Dendritic cell treated with granulocyte-macrophage colony-stimulating factor and Interleukin-4, amounts not matched to agents 40 ng/mL and 50 ng/mL, for 4 days (primary cell): ENCODE measurements at regions not wholly inside any gene's neighbourhood (a gene's known extent, or its start where the extent isn't known, plus 50 kb on each side); places are given as distances from the start of the nearest gene placed in this dataset.
"Not testable (repeated sequence)": the region's sequence is repeated elsewhere in the genome, so short reads cannot be mapped to it uniquely, and the experiment has no call there.

ENCODE experiments used
- H3K27ac Mint-ChIP-seq: one replicate; pipeline ENCODE4 v1.8.0; 2022; ENCODE audit warnings: mild to moderate bottlenecking, mixed read lengths
- H3K27me3 Mint-ChIP-seq: one replicate; pipeline ENCODE4 v1.8.0; 2022; ENCODE audit warnings: mild to moderate bottlenecking, mixed read lengths
- H3K36me3 Mint-ChIP-seq: one replicate; pipeline ENCODE4 v1.8.0; 2022; ENCODE audit warnings: low read depth, mixed read lengths
- H3K4me1 Mint-ChIP-seq: one replicate; pipeline ENCODE4 v1.8.0; 2022; ENCODE audit warnings: low read depth, mixed read lengths
- H3K4me3 Mint-ChIP-seq: one replicate; pipeline ENCODE4 v1.8.0; 2022; ENCODE audit warnings: mild to moderate bottlenecking, moderate library complexity, mixed read lengths
- H3K9me3 Mint-ChIP-seq: one replicate; pipeline ENCODE4 v1.8.0; 2022; ENCODE audit warnings: mixed read lengths
- intact Hi-C: fragments of 100-400 bp; cut with micrococcal nuclease; formaldehyde crosslinking; loops from one replicate; pipeline ENCODE4 v1.15.0; 2022

GRCh38 chr4:115562506-115562905, 449.1 kb upstream of the NDST4 start:
- no peak overlapping the region for H3K27ac Mint-ChIP-seq
- intact Hi-C loops = no loop called here
- H3K9me3 Mint-ChIP-seq = no peaks in the 10 kb centered on the region
- no peak overlapping the region for H3K4me3 Mint-ChIP-seq
- H3K4me1 Mint-ChIP-seq = no peaks in the 10 kb centered on the region
- no peaks in the 10 kb centered on the region for H3K27me3 Mint-ChIP-seq
- H3K36me3 Mint-ChIP-seq = no peaks in the 10 kb centered on the region

DNA sequence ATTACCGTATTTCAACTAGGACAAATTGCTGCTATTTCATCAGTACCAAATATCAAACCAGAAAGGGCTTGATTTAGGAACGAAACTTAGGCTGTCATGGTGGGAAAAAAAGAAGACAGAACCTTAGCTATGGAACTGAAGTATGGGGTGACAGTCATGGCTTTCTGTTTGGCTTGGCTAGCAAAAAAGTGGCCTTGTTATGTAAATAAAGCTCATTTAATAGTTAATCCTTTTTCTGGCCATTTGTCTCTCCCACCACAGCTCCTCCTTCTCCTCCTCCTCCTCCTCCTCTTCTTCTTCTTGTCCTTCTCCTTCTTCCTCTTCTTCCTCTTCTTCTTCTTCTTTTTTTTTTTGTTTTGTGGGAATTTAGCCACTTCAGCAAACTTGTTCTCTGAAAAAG, 434.7 kb upstream of the NDST4 start:
- no peaks in the 10 kb centered on the region for H3K27me3 Mint-ChIP-seq
- no peak overlapping the region for H3K4me3 Mint-ChIP-seq
- intact Hi-C loops = no loop called here
- H3K27ac Mint-ChIP-seq = no peak overlapping the region
- H3K36me3 Mint-ChIP-seq = no peaks in the 10 kb centered on the region
- no peaks in the 10 kb centered on the region for H3K4me1 Mint-ChIP-seq
- peaks cover 8% of the 10 kb centered on the region for H3K9me3 Mint-ChIP-seq

DNA sequence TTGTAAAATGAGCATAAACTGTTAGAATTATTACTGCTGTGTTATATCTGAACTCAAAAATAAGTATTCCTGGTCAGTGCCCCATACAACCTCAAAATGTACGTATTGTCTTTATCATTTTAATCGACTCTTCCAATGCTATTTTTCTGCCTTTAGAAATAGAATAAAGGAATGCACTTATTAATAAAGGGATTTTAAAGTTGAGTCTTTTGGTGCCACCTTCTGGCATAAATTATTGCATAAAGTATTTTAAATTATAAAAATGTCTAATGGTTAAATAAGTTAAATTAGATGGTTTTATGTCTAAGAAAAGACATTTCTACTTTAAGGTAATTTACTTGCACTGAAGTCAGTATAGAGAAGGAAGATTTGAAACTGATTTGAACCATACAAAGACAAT, 424.0 kb upstream of the NDST4 start:
- intact Hi-C loops = loop anchor here (2.0 kb wide), 2 partner anchors 303 to 447 kb away; no protein-coding TSS in a partner anchor
- no peaks in the 10 kb centered on the region for H3K4me1 Mint-ChIP-seq
- H3K4me3 Mint-ChIP-seq = no peak overlapping the region
- H3K27me3 Mint-ChIP-seq = no peaks in the 10 kb centered on the region
- no peaks in the 10 kb centered on the region for H3K36me3 Mint-ChIP-seq
- no peak overlapping the region for H3K27ac Mint-ChIP-seq
- no peaks in the 10 kb centered on the region for H3K9me3 Mint-ChIP-seq

DNA sequence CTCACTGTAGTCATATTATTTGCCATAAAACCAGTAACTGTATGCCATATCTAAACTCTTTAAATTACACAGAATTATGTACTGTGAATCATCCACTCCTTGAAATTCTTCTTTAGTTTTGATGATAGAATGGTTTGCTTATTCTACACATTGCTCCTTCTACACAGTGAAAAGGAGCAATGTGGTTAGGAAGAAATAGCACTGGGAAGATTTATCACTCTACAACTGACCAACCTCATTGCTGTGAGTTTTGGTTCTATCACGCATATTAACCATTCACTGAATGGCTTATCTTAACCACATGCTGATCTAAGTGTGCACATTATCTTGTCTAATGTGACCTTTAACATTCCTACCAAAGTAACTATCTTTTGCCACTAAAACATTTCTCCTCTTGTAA, 415.7 kb upstream of the NDST4 start:
- Mint-ChIP-seq H3K4me3 (no peak overlapping the region), H3K27me3 (no peaks in the 10 kb centered on the region), H3K36me3 (no peaks in the 10 kb centered on the region), H3K27ac (no peak overlapping the region), H3K4me1 (no peaks in the 10 kb centered on the region), H3K9me3 (peaks cover 2% of the 10 kb centered on the region)
- intact Hi-C loops = no loop called here

GRCh38 chr4:115519476-115519875, 406.1 kb upstream of the NDST4 start:
- H3K4me3 Mint-ChIP-seq, H3K4me1 Mint-ChIP-seq, H3K27me3 Mint-ChIP-seq, H3K36me3 Mint-ChIP-seq, intact Hi-C loops, H3K27ac Mint-ChIP-seq: not testable (repeated sequence)
- peaks cover 29% of the 10 kb centered on the region for H3K9me3 Mint-ChIP-seq

DNA sequence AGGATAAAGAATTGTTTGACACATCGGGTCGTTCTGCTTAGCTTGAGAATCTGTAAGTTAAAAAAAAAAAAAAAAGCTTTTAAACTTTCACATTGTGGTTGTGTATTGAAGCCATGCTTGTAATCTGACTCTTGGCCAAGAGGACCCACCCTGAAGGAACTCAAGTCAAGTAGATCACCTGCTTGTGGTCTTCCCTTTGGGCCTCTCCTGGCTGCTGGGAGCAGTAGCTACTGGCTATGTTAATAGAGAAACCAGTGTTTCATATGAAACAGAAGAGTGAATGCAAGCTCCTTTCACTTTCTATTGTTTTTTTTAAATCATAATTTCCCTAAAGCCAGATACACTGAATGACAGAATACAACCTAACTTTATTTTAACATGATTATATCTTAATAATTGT, 402.4 kb upstream of the NDST4 start:
- no peaks in the 10 kb centered on the region for H3K9me3 Mint-ChIP-seq
- H3K36me3 Mint-ChIP-seq = no peaks in the 10 kb centered on the region
- no peaks in the 10 kb centered on the region for H3K27me3 Mint-ChIP-seq
- H3K27ac Mint-ChIP-seq = no peak overlapping the region
- intact Hi-C loops = no loop called here
- H3K4me3 Mint-ChIP-seq = no peak overlapping the region
- H3K4me1 Mint-ChIP-seq = no peaks in the 10 kb centered on the region

DNA sequence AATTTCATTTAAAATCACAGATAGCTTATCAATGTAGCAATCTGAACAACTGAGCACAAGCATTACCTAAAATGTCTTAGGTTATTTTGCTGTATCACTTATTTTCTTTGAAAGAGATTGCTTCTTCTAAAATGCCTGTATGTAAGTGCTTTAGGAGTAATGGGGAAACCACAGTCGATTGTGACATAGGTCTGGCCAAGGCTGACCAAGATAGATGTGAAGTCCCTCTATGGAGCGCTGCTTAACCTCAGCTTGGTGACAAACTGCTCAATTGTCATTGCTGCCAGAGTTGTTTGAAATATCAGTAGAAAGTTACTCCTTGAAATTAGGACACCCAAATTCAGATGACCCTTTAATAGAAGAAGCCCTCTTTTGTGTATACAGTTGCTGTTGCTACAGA, 401.9 kb upstream of the NDST4 start:
- H3K9me3 Mint-ChIP-seq = no peaks in the 10 kb centered on the region
- H3K27me3 Mint-ChIP-seq = no peaks in the 10 kb centered on the region
- no peak overlapping the region for H3K27ac Mint-ChIP-seq
- intact Hi-C loops = no loop called here
- no peak overlapping the region for H3K4me3 Mint-ChIP-seq
- H3K36me3 Mint-ChIP-seq = no peaks in the 10 kb centered on the region
- no peaks in the 10 kb centered on the region for H3K4me1 Mint-ChIP-seq

DNA sequence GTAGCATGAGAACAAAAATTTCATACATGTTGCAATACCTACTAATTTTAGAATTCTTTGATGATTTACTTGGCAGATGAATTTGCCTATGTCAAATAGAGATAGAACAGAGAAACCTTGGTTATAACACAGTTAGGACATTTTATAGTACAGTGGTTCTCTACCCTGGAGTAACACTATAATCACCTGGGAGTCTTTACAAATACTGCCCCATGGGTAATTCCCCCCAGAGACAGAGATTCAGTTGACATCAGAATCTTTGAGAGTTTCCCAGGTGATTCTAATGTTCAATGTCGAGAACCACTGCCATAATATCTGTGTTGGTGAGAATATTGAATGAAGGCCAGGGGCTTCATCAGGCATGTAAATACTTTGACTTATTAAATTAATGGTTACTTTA, 401.3 kb upstream of the NDST4 start:
- Mint-ChIP-seq H3K9me3 (no peaks in the 10 kb centered on the region), H3K36me3 (no peaks in the 10 kb centered on the region), H3K27ac (no peak overlapping the region), H3K4me1 (no peaks in the 10 kb centered on the region), H3K27me3 (no peaks in the 10 kb centered on the region), H3K4me3 (no peak overlapping the region)
- intact Hi-C loops = no loop called here

GRCh38 chr4:115505326-115505725, 391.9 kb upstream of the NDST4 start:
- no peaks in the 10 kb centered on the region for H3K36me3 Mint-ChIP-seq
- H3K27ac Mint-ChIP-seq = no peak overlapping the region
- no peaks in the 10 kb centered on the region for H3K27me3 Mint-ChIP-seq
- H3K4me3 Mint-ChIP-seq = no peak overlapping the region
- intact Hi-C loops = no loop called here
- H3K9me3 Mint-ChIP-seq = no peaks in the 10 kb centered on the region
- H3K4me1 Mint-ChIP-seq = no peaks in the 10 kb centered on the region

DNA sequence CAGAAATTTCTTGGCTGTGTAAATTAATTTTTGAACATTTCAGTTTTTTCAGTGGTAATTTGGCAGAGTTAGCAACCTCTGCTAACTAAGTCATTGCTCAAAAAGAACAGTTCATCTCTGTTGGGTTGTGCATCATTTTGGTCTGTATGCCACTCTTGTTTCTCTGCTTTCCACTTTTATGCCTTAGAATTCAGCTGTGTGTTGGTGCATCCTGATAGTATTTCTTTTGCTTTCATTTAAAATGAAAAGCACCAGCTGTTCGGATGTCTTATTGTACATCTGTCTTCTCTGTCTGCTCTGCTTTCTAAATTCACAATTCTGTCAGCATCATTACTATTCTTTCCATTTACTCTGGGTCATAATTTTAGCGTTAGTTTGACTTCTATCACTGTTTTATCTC, 388.2 kb upstream of the NDST4 start:
- Mint-ChIP-seq H3K27me3 (no peaks in the 10 kb centered on the region), H3K4me3 (no peak overlapping the region), H3K27ac (no peak overlapping the region), H3K36me3 (no peaks in the 10 kb centered on the region), H3K9me3 (no peaks in the 10 kb centered on the region), H3K4me1 (no peaks in the 10 kb centered on the region)
- intact Hi-C loops = no loop called here

DNA sequence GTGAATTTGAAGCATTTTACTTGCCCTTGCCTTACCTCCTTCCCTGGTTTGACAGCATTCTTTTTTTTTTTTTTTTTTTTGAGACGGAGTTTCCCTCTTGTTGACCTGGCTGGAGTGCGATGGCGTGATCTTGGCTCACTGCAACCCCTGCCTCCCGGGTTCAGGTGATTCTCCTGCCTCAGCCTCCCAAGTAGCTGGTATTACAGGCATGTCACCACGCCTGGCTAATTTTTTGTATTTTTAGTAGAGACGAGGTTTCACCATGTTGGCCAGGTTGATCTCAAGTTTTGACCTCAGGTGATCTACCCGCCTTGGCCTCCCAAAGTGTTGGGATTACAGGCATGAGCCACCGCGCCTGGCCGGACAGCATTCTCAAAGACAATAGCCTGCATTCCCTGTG, 380.4 kb upstream of the NDST4 start:
- intact Hi-C loops, H3K4me1 Mint-ChIP-seq, H3K36me3 Mint-ChIP-seq, H3K27me3 Mint-ChIP-seq, H3K27ac Mint-ChIP-seq, H3K4me3 Mint-ChIP-seq: not testable (repeated sequence)
- H3K9me3 Mint-ChIP-seq = peaks cover 26% of the 10 kb centered on the region

GRCh38 chr4:115491686-115492085, 378.3 kb upstream of the NDST4 start:
- no peaks in the 10 kb centered on the region for H3K36me3 Mint-ChIP-seq
- H3K4me3 Mint-ChIP-seq = no peak overlapping the region
- no peaks in the 10 kb centered on the region for H3K27me3 Mint-ChIP-seq
- H3K9me3 Mint-ChIP-seq = peaks cover 33% of the 10 kb centered on the region
- intact Hi-C loops = no loop called here
- H3K27ac Mint-ChIP-seq = no peak overlapping the region
- no peaks in the 10 kb centered on the region for H3K4me1 Mint-ChIP-seq

GRCh38 chr4:115489279-115489678, 375.9 kb upstream of the NDST4 start:
- Mint-ChIP-seq H3K9me3 (peaks cover 33% of the 10 kb centered on the region), H3K27me3 (no peaks in the 10 kb centered on the region), H3K4me3 (no peak overlapping the region), H3K27ac (no peak overlapping the region), H3K4me1 (no peaks in the 10 kb centered on the region), H3K36me3 (no peaks in the 10 kb centered on the region)
- intact Hi-C loops = no loop called here

DNA sequence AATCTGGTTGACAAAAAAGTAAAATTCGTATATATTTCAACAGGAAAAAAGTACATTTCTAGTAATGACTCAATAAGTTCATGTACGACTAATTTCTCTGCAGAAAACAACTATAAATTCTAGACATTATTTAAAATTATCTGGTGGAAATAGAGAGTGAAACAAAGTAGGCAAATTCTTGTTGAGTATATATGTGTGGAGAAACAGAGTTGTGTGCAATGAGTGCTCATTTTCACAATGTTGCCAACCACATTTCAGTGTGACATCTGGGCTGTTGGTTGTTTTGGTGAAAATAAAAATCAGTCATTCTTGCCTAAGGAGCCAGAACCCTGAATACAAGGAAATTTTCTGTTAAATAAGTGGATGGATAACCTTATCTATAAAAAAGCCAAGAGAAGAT, 372.0 kb upstream of the NDST4 start:
- Mint-ChIP-seq H3K36me3 (no peaks in the 10 kb centered on the region), H3K9me3 (peaks cover 21% of the 10 kb centered on the region), H3K4me3 (no peak overlapping the region), H3K4me1 (no peaks in the 10 kb centered on the region), H3K27ac (no peak overlapping the region), H3K27me3 (no peaks in the 10 kb centered on the region)
- intact Hi-C loops = no loop called here

- H3K27ac Mint-ChIP-seq = no peak overlapping the region
- H3K36me3 Mint-ChIP-seq = no peaks in the 10 kb centered on the region
- H3K9me3 Mint-ChIP-seq = peaks cover 12% of the 10 kb centered on the region
- no peaks in the 10 kb centered on the region for H3K4me1 Mint-ChIP-seq
- H3K27me3 Mint-ChIP-seq = no peaks in the 10 kb centered on the region
- no peak overlapping the region for H3K4me3 Mint-ChIP-seq
- intact Hi-C loops = no loop called here
These were observed 371.1 kb upstream of the NDST4 start for GRCh38 chr4:115484479-115484878.

DNA sequence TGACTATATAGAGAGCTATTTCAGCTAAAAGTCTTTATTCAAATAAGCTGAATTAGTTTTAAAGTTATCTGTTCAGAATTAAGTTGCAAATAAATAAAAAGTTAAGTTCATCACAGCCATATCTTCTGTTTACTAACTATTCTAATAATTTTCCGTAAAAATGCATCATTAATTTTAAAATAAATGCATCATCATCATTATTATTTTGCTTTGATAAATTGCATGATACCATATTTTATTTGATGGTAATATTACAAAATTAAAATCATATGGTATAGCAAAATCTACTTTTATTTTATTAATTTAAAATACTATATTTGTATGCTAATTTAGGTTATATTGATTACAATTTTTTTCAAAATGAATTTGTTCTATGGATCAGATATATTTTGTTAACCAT, 357.3 kb upstream of the NDST4 start:
- no peak overlapping the region for H3K4me3 Mint-ChIP-seq
- no peak overlapping the region for H3K27ac Mint-ChIP-seq
- no peaks in the 10 kb centered on the region for H3K36me3 Mint-ChIP-seq
- H3K27me3 Mint-ChIP-seq = no peaks in the 10 kb centered on the region
- no peaks in the 10 kb centered on the region for H3K9me3 Mint-ChIP-seq
- intact Hi-C loops = no loop called here
- no peaks in the 10 kb centered on the region for H3K4me1 Mint-ChIP-seq
